ENCODE measurements at regions not wholly inside any gene's neighbourhood (a gene's known extent, or its start where the extent isn't known, plus 50 kb on each side); places are given as distances from the start of the nearest gene placed in this dataset.

- Histone ChIP-seq H3K27ac (ENCODE audit: insufficient read length, low read depth, low read length) (no peak overlapping the region), H3K18ac (ENCODE audit: insufficient read length, low read depth, low read length) (no peak overlapping the region), H3K9me3 (ENCODE audit: control insufficient read depth, low read depth, low read length) (no peaks in the 10 kb centered on the region), H4K5ac (ENCODE audit: insufficient read length, low read depth, low read length) (no peak overlapping the region), H3K23ac (ENCODE audit: insufficient read length, low read depth, low read length) (no peak overlapping the region), H2BK5ac (ENCODE audit: insufficient read length, low read length) (no peak overlapping the region), H3K56ac (ENCODE audit: insufficient read length, low read depth, low read length) (no peak overlapping the region), H3K79me2 (ENCODE audit: insufficient read depth, low read length) (no peaks in the 10 kb centered on the region), H3K14ac (ENCODE audit: insufficient read depth, low read length) (no peak overlapping the region), H4K91ac (ENCODE audit: insufficient read length, low read depth, low read length) (no peak overlapping the region), H2AK5ac (ENCODE audit: insufficient read length, low read length) (no peak overlapping the region), H3K4me2 (ENCODE audit: insufficient read depth, insufficient read length, low read length) (no peak overlapping the region), H4K20me1 (ENCODE audit: control insufficient read depth, insufficient read depth, insufficient read length) (no peaks in the 10 kb centered on the region), H3K27me3 (ENCODE audit: insufficient read depth, low read length) (no peaks in the 10 kb centered on the region), H3K4me1 (ENCODE audit: insufficient read depth, low read length) (no peaks in the 10 kb centered on the region), H2BK12ac (ENCODE audit: insufficient read length, low read depth, low read length) (no peak overlapping the region), H3K4ac (ENCODE audit: low read depth, low read length) (no peak overlapping the region), H2BK120ac (ENCODE audit: low read depth, low read length, poor library complexity, severe bottlenecking) (no peak overlapping the region), H2BK15ac (ENCODE audit: low read depth, low read length) (no peak overlapping the region), H3K79me1 (ENCODE audit: insufficient read depth, low read depth, low read length, poor library complexity, severe bottlenecking) (no peaks in the 10 kb centered on the region), H3K23me2 (ENCODE audit: insufficient read length, low read depth, low read length, poor library complexity, severe bottlenecking) (no peaks in the 10 kb centered on the region), H3K9ac (ENCODE audit: extremely low read depth, insufficient read length, low read length) (no peak overlapping the region), H2BK20ac (ENCODE audit: low read depth, low read length, poor library complexity, severe bottlenecking) (no peak overlapping the region), H4K8ac (replicated peaks; ENCODE audit: insufficient read length, low read depth, low read length) (no peak overlapping the region), H2AFZ (ENCODE audit: low read length) (no peak overlapping the region), H3T11ph (ENCODE audit: low read length) (no peak overlapping the region)
- H3K36me3 Mint-ChIP-seq (ENCODE audit: insufficient read depth in 1 of 3, low read depth in 3 of 3), result no peaks in the 10 kb centered on the region; a peak in 1 of 7 replicates
- WGBS (ENCODE audit: extremely low coverage, insufficient read length, low lambda C conversion rate), result no CpG with 5 or more reads among the region's 2 CpGs
- peaks cover 22 to 23% of the 10 kb centered on the region in 2 experiments for H3K4me1 Mint-ChIP-seq
- no peak overlapping the region for H3K27ac Mint-ChIP-seq
- no peak for DNase-seq
- no peaks in the 10 kb centered on the region for H3K27me3 Mint-ChIP-seq (ENCODE audit: low read depth)
- H3K9me3 Mint-ChIP-seq, result 0 out of 5 replicates have a peak, but pooled peaks cover 0 to 2% of the 10 kb centered on the region in 2 experiments
- no peak for TF ChIP-seq CTCF (conservative IDR thresholded peaks at IDR 0.05)
- no peak overlapping the region for H3K4me3 Mint-ChIP-seq
Observed at GRCh38 chr18:32870611-32871010, 97.8 kb upstream of the KLHL14 start.

Measured in H9 (cell line).